PC-3 (cell line): ENCODE measurements at regions not wholly inside any gene's neighbourhood (a gene's known extent, or its start where the extent isn't known, plus 50 kb on each side); places are given as distances from the start of the nearest gene placed in this dataset.

Experiments used
- CTCF ChIP-seq: fragments of 300-600 bp; sonication (generic); conservative IDR thresholded peaks from 2 replicates; pipeline ENCODE4 v1.5.1; 2017; ENCODE audit warnings: antibody characterized with exemption, low read depth, mild to moderate bottlenecking, low read length
- EZH2 ChIP-seq: fragments of 300-600 bp; sonication (generic); IDR thresholded peaks from one replicate; pipeline ENCODE4 v1.6.1; 2017; ENCODE audit warnings: antibody characterized with exemption, mild to moderate bottlenecking, low read length; ENCODE audit not compliant: unreplicated experiment

DNA sequence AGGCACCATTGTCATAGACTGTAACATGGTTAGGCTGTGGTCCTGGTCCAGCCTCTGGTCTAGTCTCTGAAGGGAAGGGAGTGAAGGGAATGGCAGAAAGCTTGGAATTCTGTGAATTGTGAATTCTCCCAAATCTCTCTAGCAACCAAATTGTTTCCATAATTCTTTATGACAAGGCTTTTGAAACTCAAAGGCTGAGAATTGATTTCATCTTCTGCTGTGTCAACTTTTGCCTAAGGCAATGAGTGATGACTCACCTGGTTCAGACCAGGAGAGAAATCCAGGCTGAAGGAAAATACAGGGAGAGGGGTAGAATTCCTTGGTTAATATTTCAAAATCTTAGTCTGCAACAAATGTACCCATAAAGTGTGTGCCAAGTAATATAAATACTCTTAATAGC is 82.6 kb upstream of the ADPGK start:
- no peak for TF ChIP-seq CTCF
- TF ChIP-seq EZH2, result no peak
